Caco-2 (cell line): ENCODE measurements at regions not wholly inside any gene's neighbourhood (a gene's known extent, or its start where the extent isn't known, plus 50 kb on each side); places are given as distances from the start of the nearest gene placed in this dataset.

ENCODE experiments used
- BruUV-seq: library from RNA; stranded (reverse); fragments of 400-500 nt; replicated peaks from 2 replicates; lab custom pipeline; 2021; lab: Mats Ljungman, UMichigan
- CTCF ChIA-PET: fragments of 300-600 bp; sonication (Branson Sonifier 250); formaldehyde crosslinking; loops from one replicate; lab custom pipeline; 2022; ENCODE audit warnings: antibody characterized with exemption; lab: Charles Lee
- POLR2A ChIA-PET: fragments of 300-600 bp; sonication (Branson Sonifier 250); formaldehyde crosslinking; loops from one replicate; lab custom pipeline; 2022; ENCODE audit warnings: antibody characterized with exemption; lab: Charles Lee
- DNase-seq, 2 experiments: peaks; one replicate each; pipeline versions ENCODE4 v3.0.0 to v3.0.0-alpha.2; 2020 to 2022
- H3K27me3 ChIP-seq: replicated peaks from 2 replicates; pipeline ENCODE4 v1.6.0; 2011; ENCODE audit warnings: low read length; ENCODE audit not compliant: control insufficient read depth, insufficient read depth
- H3K36me3 ChIP-seq: 2 replicates; pipeline ENCODE4 v1.5.1; 2011; ENCODE audit warnings: low read length; ENCODE audit not compliant: control insufficient read depth, insufficient read depth
- H3K4me1 ChIP-seq: fragments of 250-450 bp; sonication (Bioruptor Pico); 2 replicates; pipeline ENCODE4 v1.5.1; 2020; ENCODE audit warnings: mild to moderate bottlenecking
- H3K4me3 ChIP-seq: 2 replicates; pipeline ENCODE4 v1.5.1; 2011; ENCODE audit warnings: low read depth, mild to moderate bottlenecking, control low read depth, low read length
- H3K9me3 ChIP-seq: fragments of 250-450 bp; sonication (Bioruptor Pico); 2 replicates; pipeline ENCODE4 v1.5.1; 2020; ENCODE audit warnings: mild to moderate bottlenecking, moderate library complexity
- H3K27ac Mint-ChIP-seq: one replicate; pipeline ENCODE4 v1.8.0; 2022; ENCODE audit warnings: mixed read lengths; ENCODE audit not compliant: unreplicated experiment
- H3K27me3 Mint-ChIP-seq: one replicate; pipeline ENCODE4 v1.8.0; 2022; ENCODE audit warnings: mixed read lengths; ENCODE audit not compliant: insufficient read depth, unreplicated experiment
- H3K36me3 Mint-ChIP-seq: one replicate; pipeline ENCODE4 v1.8.0; 2022; ENCODE audit warnings: mild to moderate bottlenecking, mixed read lengths; ENCODE audit not compliant: insufficient read depth, unreplicated experiment
- H3K4me1 Mint-ChIP-seq: one replicate; pipeline ENCODE4 v1.8.0; 2022; ENCODE audit warnings: low read depth, mixed read lengths; ENCODE audit not compliant: unreplicated experiment
- H3K4me3 Mint-ChIP-seq: one replicate; pipeline ENCODE4 v1.8.0; 2022; ENCODE audit warnings: mild to moderate bottlenecking, moderate library complexity, mixed read lengths; ENCODE audit not compliant: unreplicated experiment
- H3K9me3 Mint-ChIP-seq: one replicate; pipeline ENCODE4 v1.8.0; 2022; ENCODE audit warnings: mixed read lengths; ENCODE audit not compliant: unreplicated experiment
- CTCF ChIP-seq, 2 experiments: fragments of 200-600 bp in 1 of 2; IDR thresholded peaks; 1 replicate in 1 of 2; 2 replicates in 1 of 2; pipeline versions ENCODE4 v1.5.1 to v1.8.0; 2011 to 2022; ENCODE audit warnings: antibody characterized with exemption in 1 of 2, control low read depth in 1 of 2, inconsistent platforms in 1 of 2, low read depth in 1 of 2, low read length in 1 of 2, mild to moderate bottlenecking in 1 of 2, moderate library complexity in 1 of 2; ENCODE audit not compliant: insufficient read depth in 1 of 2, severe bottlenecking in 1 of 2, unreplicated experiment in 1 of 2
- intact Hi-C: fragments of 100-400 bp; cut with micrococcal nuclease; formaldehyde crosslinking; loops from one replicate; pipeline ENCODE4 v1.10.0; 2022; ENCODE audit not compliant: unreplicated experiment

GRCh38 chr4:62517716-62518115 lies 1317.6 kb downstream of the ADGRL3 start:
- no peak for TF ChIP-seq CTCF (IDR thresholded peaks at IDR 0.05; ENCODE audit: insufficient read depth in 1 of 2, low read depth in 1 of 2, low read length in 1 of 2, severe bottlenecking in 1 of 2, unreplicated experiment in 1 of 2)
- DNase-seq, result no peak
- no peaks in the 10 kb centered on the region for H3K27me3 ChIP-seq
- ChIA-PET POLR2A (no interaction called here), CTCF (no interaction called here)
- H3K9me3 ChIP-seq, result no peaks in the 10 kb centered on the region
- no peaks in the 10 kb centered on the region for H3K36me3 Mint-ChIP-seq
- no peak overlapping the region for H3K4me3 Mint-ChIP-seq
- H3K4me1 Mint-ChIP-seq, result no peaks in the 10 kb centered on the region
- H3K4me1 ChIP-seq, result no peaks in the 10 kb centered on the region
- no TSS peak for BruUV-seq
- intact Hi-C loops, result no loop called here
- no peaks in the 10 kb centered on the region for H3K36me3 ChIP-seq
- H3K4me3 ChIP-seq, result no peak overlapping the region
- H3K27me3 Mint-ChIP-seq, result no peaks in the 10 kb centered on the region
- no peaks in the 10 kb centered on the region for H3K9me3 Mint-ChIP-seq
- H3K27ac Mint-ChIP-seq, result no peak overlapping the region

- no peaks in the 10 kb centered on the region for H3K36me3 ChIP-seq
- no peak for DNase-seq
- Mint-ChIP-seq H3K4me3 (no peak overlapping the region), H3K4me1 (peaks cover 7% of the 10 kb centered on the region), H3K27me3 (no peaks in the 10 kb centered on the region), H3K27ac (no peak overlapping the region), H3K36me3 (no peaks in the 10 kb centered on the region), H3K9me3 (no peaks in the 10 kb centered on the region)
- H3K4me3 ChIP-seq, result no peak overlapping the region
- H3K27me3 ChIP-seq, result no peaks in the 10 kb centered on the region
- POLR2A ChIA-PET, result no interaction called here
- intact Hi-C loops, result no loop called here
- no peaks in the 10 kb centered on the region for H3K9me3 ChIP-seq
- H3K4me1 ChIP-seq, result no peaks in the 10 kb centered on the region
- no TSS peak for BruUV-seq
- CTCF ChIA-PET, result no interaction called here
- TF ChIP-seq CTCF (IDR thresholded peaks at IDR 0.05; ENCODE audit: insufficient read depth in 1 of 2, low read depth in 1 of 2, low read length in 1 of 2, severe bottlenecking in 1 of 2, unreplicated experiment in 1 of 2), result no peak
Observed at GRCh38 chr4:62513306-62513705, 1313.2 kb downstream of the ADGRL3 start.

- Histone ChIP-seq H3K27me3 (no peaks in the 10 kb centered on the region), H3K9me3 (no peaks in the 10 kb centered on the region), H3K36me3 (no peaks in the 10 kb centered on the region), H3K4me1 (no peaks in the 10 kb centered on the region), H3K4me3 (no peak overlapping the region)
- ChIA-PET POLR2A (no interaction called here), CTCF (no interaction called here)
- intact Hi-C loops, result no loop called here
- peaks cover 16% of the 10 kb centered on the region for H3K4me1 Mint-ChIP-seq
- H3K27ac Mint-ChIP-seq, result no peak overlapping the region
- TF ChIP-seq CTCF (IDR thresholded peaks at IDR 0.05; ENCODE audit: insufficient read depth in 1 of 2, low read depth in 1 of 2, low read length in 1 of 2, severe bottlenecking in 1 of 2, unreplicated experiment in 1 of 2), result no peak
- H3K27me3 Mint-ChIP-seq, result no peaks in the 10 kb centered on the region
- no peak for DNase-seq
- no peaks in the 10 kb centered on the region for H3K9me3 Mint-ChIP-seq
- H3K36me3 Mint-ChIP-seq, result no peaks in the 10 kb centered on the region
- no peak overlapping the region for H3K4me3 Mint-ChIP-seq
- BruUV-seq, result no TSS peak
Observed at GRCh38 chr4:62512271-62512670, 1312.1 kb downstream of the ADGRL3 start.
